ENCODE measurements at regions not wholly inside any gene's neighbourhood (a gene's known extent, or its start where the extent isn't known, plus 50 kb on each side); places are given as distances from the start of the nearest gene placed in this dataset.
"Not testable (repeated sequence)": the region's sequence is repeated elsewhere in the genome, so short reads cannot be mapped to it uniquely, and the experiment has no call there.

- TF ChIP-seq CTCF, POLR2A, POLR2AphosphoS5 (IDR thresholded peaks at IDR 0.05): not testable (repeated sequence)
These were observed 90.1 kb upstream of the PNPT1 start for GRCh38 chr2:55783751-55784150.

All from breast epithelium (tissue), 3 donors.